Gastrocnemius medialis (tissue), 4 donors: ENCODE measurements at regions not wholly inside any gene's neighbourhood (a gene's known extent, or its start where the extent isn't known, plus 50 kb on each side); places are given as distances from the start of the nearest gene placed in this dataset.

Experiments used
- CTCF ChIP-seq, 5 experiments: fragments of 450-650 bp in 3 of 5; fragments of 200-600 bp in 2 of 5; sonication (generic) in 2 of 5; IDR thresholded peaks in 4 of 5; conservative IDR thresholded peaks in 1 of 5; 1 replicate in 4 of 5; 2 replicates in 1 of 5; pipeline ENCODE4 v1.5.1; 2016 to 2019; ENCODE audit warnings: antibody characterized with exemption in 5 of 5, mild to moderate bottlenecking in 3 of 5, moderate library complexity in 3 of 5
- POLR2A ChIP-seq, 2 donors: fragments of 450-650 bp; IDR thresholded peaks; one replicate each; pipeline ENCODE4 v1.6.1; 2017; ENCODE audit warnings: antibody characterized with exemption in 2 of 2, mild to moderate bottlenecking in 2 of 2, moderate library complexity in 2 of 2

DNA sequence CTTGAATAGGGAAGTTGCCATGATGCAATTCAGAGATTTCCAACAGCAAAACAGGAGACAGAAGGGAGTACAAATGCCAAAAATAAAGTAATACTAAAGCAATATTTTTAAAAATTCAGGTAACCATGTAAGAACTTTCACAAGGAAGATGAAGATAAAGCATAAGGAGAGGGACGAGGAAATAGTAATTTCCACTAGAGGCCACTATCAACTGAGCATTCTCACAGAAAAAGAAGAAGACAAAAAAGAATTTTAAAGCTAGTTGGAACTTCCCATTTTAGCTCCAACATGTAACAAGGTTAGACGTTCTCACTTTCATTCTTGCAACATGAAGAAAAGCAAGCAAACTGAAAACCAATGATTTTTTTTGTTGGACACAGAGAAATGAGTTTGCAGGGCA, 779.9 kb upstream of the CDH6 start:
- TF ChIP-seq POLR2A (IDR thresholded peaks at IDR 0.05) (no peak), CTCF (IDR thresholded peaks at IDR 0.05 in 4 of 5, conservative IDR thresholded peaks at IDR 0.05 in 1 of 5) (no peak)
